GM23338 (cell line): ENCODE measurements at regions not wholly inside any gene's neighbourhood (a gene's known extent, or its start where the extent isn't known, plus 50 kb on each side); places are given as distances from the start of the nearest gene placed in this dataset.

Source experiments
- ATAC-seq: fragments of 200-7000 bp; cut with Tn5 transposase; 3 replicates; pipeline ENCODE4 v1.9.1; 2020
- DNase-seq: peaks from one replicate; pipeline ENCODE4 v3.0.0-alpha.2; 2015; ENCODE audit warnings: low spot score
- H2AFZ ChIP-seq: fragments of 200-600 bp; sonication (generic); 2 replicates; pipeline ENCODE4 v1.8.0; 2016; ENCODE audit warnings: antibody characterized with exemption, mild to moderate bottlenecking, moderate library complexity
- H3F3A ChIP-seq: fragments of 200-600 bp; sonication (generic); replicated peaks from 2 replicates; pipeline ENCODE4 v1.8.0; 2017; ENCODE audit warnings: antibody characterized with exemption, mixed run types, low read depth
- H3K27ac ChIP-seq: fragments of 200-600 bp; sonication (generic); 2 replicates; pipeline ENCODE4 v1.6.1; 2016; ENCODE audit warnings: low read depth
- H3K27me3 ChIP-seq: fragments of 200-600 bp; sonication (generic); 2 replicates; pipeline ENCODE4 v1.8.0; 2016; ENCODE audit warnings: mild to moderate bottlenecking, mixed run types, moderate library complexity; ENCODE audit not compliant: insufficient read depth
- H3K36me3 ChIP-seq: fragments of 200-600 bp; sonication (generic); 2 replicates; pipeline ENCODE4 v1.8.0; 2016; ENCODE audit warnings: mild to moderate bottlenecking; ENCODE audit not compliant: insufficient read depth
- H3K4me1 ChIP-seq: fragments of 200-600 bp; sonication (generic); 2 replicates; pipeline ENCODE4 v1.8.0; 2016; ENCODE audit warnings: mild to moderate bottlenecking, moderate library complexity; ENCODE audit not compliant: insufficient read depth
- H3K4me2 ChIP-seq: fragments of 200-600 bp; sonication (generic); 2 replicates; pipeline ENCODE4 v1.7.1; 2017; ENCODE audit warnings: mixed run types
- H3K4me3 ChIP-seq: fragments of 200-600 bp; sonication (generic); 2 replicates; pipeline ENCODE4 v1.6.1; 2016; ENCODE audit warnings: mixed run types
- H3K79me2 ChIP-seq: fragments of 200-600 bp; sonication (generic); replicated peaks from 2 replicates; pipeline ENCODE4 v1.8.0; 2017; ENCODE audit warnings: mild to moderate bottlenecking; ENCODE audit not compliant: insufficient read depth
- H3K9me2 ChIP-seq: fragments of 200-600 bp; sonication (generic); 2 replicates; pipeline ENCODE4 v1.8.0; 2017; ENCODE audit not compliant: insufficient read depth
- H4K20me1 ChIP-seq: fragments of 200-600 bp; sonication (generic); replicated peaks from 2 replicates; pipeline ENCODE4 v1.8.0; 2017; ENCODE audit warnings: mild to moderate bottlenecking; ENCODE audit not compliant: insufficient read depth
- H3K27ac Mint-ChIP-seq: 2 replicates; pipeline ENCODE4 v1.8.0; 2020; ENCODE audit warnings: inconsistent platforms, mild to moderate bottlenecking, moderate library complexity, mixed read lengths
- H3K27me3 Mint-ChIP-seq: 3 replicates; pipeline ENCODE4 v1.8.0; 2022; ENCODE audit warnings: low read depth, mild to moderate bottlenecking, moderate library complexity, mixed read lengths, inconsistent platforms; ENCODE audit not compliant: insufficient read depth, poor library complexity
- H3K36me3 Mint-ChIP-seq: 3 replicates; pipeline ENCODE4 v1.8.0; 2021; ENCODE audit warnings: low read depth, mild to moderate bottlenecking, inconsistent platforms, moderate library complexity, mixed read lengths
- H3K4me1 Mint-ChIP-seq: 3 replicates; pipeline ENCODE4 v1.8.0; 2020; ENCODE audit warnings: mild to moderate bottlenecking, inconsistent platforms, mixed read lengths
- H3K4me3 Mint-ChIP-seq: 3 replicates; pipeline ENCODE4 v1.8.0; 2021; ENCODE audit warnings: moderate library complexity, mild to moderate bottlenecking, inconsistent platforms, mixed read lengths
- H3K9me3 Mint-ChIP-seq: 3 replicates; pipeline ENCODE4 v1.8.0; 2020; ENCODE audit warnings: moderate library complexity, mild to moderate bottlenecking, inconsistent platforms, mixed read lengths
- CREB1 ChIP-seq: fragments of 250-450 bp; sonication (Bioruptor Pico); IDR thresholded peaks from 2 replicates; pipeline ENCODE4 v1.5.0; 2020; ENCODE audit warnings: low read depth, mild to moderate bottlenecking, moderate library complexity
- CTCF ChIP-seq, 2 experiments: fragments of 200-600 bp in 1 of 2; sonication (generic) in 1 of 2; conservative IDR thresholded peaks; 2 replicates each; pipeline versions ENCODE4 v1.5.1 to v1.6.1; 2016 to 2017; ENCODE audit warnings: antibody characterized with exemption in 2 of 2, low read depth in 2 of 2, mild to moderate bottlenecking in 2 of 2, moderate library complexity in 1 of 2
- EZH2 ChIP-seq: fragments of 200-600 bp; sonication (generic); IDR thresholded peaks from one replicate; pipeline ENCODE4 v1.8.0; 2017; ENCODE audit warnings: antibody characterized with exemption, mild to moderate bottlenecking, low read depth; ENCODE audit not compliant: unreplicated experiment
- POLR2AphosphoS5 ChIP-seq: IDR thresholded peaks from 2 replicates; pipeline ENCODE4 v1.6.1; 2016; ENCODE audit warnings: antibody characterized with exemption, low read depth
- TF ChIP-seq, protein P1 (sequence below): IDR thresholded peaks from 2 replicates; pipeline ENCODE4 v1.6.1; 2016; ENCODE audit warnings: antibody characterized with exemption

GRCh38 chr20:30593572-30593971 lies 663.9 kb upstream of the DEFB115 start:
- DNase-seq = peak; percentile 56

GRCh38 chr20:30594112-30594511 lies 663.4 kb upstream of the DEFB115 start:
- peaks cover 4% of the 10 kb centered on the region for H3K27me3 Mint-ChIP-seq

More at GRCh38 chr20:30593572-30593971, 663.9 kb upstream of the DEFB115 start:
- no peak for TF ChIP-seq CREB1 (CRISPR knock-in tag)
- peak in 1 of 2 experiments; percentile 68; a peak in 2 of 4 replicates for TF ChIP-seq CTCF (conservative IDR thresholded peaks at IDR 0.05; ENCODE audit: low read depth in 2 of 2)
- H3K9me2 ChIP-seq = peaks cover 3% of the 10 kb centered on the region; the same call in 1 of the 2 replicates
- no peak overlapping the region for H3K4me2 ChIP-seq
- no peaks in the 10 kb centered on the region for H3K36me3 ChIP-seq
- no peak overlapping the region for H3K27ac ChIP-seq
- H4K20me1 ChIP-seq = no peaks in the 10 kb centered on the region
- H3K79me2 ChIP-seq = no peaks in the 10 kb centered on the region
- H2AFZ ChIP-seq = no peak overlapping the region
- peak; percentile 70 for ATAC-seq
- H3K27me3 ChIP-seq = peaks cover 5% of the 10 kb centered on the region; the same call in 1 of the 2 replicates
- peaks cover 3% of the 10 kb centered on the region for H3K27me3 Mint-ChIP-seq
- no peaks in the 10 kb centered on the region for H3K4me1 Mint-ChIP-seq
- H3K9me3 Mint-ChIP-seq = peaks cover 7% of the 10 kb centered on the region; the same call in 2 of the 3 replicates
- H3K4me1 ChIP-seq = no peaks in the 10 kb centered on the region
- no peak overlapping the region for H3K27ac Mint-ChIP-seq
- H3F3A ChIP-seq = no peaks in the 10 kb centered on the region
- H3K4me3 Mint-ChIP-seq = no peak overlapping the region
- no peak overlapping the region for H3K4me3 ChIP-seq
- no peaks in the 10 kb centered on the region for H3K36me3 Mint-ChIP-seq

DNA sequence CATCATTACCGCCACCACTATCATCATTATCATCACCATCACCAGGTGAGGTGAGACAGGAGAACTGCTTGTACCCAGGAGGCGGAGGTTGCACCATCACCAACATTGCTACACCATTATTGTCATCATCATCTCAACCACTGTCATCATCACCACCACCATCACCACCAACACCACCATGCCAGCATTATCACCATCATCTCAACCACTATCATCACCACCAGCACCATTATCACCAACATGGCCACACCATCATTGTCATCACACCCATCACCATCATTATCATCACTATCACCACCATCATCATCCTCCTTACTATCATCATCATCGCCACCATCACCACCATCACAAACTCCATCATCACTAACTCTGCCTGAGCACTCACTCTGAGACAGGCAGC lies 661.8 kb upstream of the DEFB115 start:
- Mint-ChIP-seq H3K4me3 (no peak overlapping the region), H3K9me3 (peaks cover 7% of the 10 kb centered on the region; the same call in 2 of the 3 replicates), H3K27ac (no peak overlapping the region), H3K4me1 (no peaks in the 10 kb centered on the region), H3K36me3 (no peaks in the 10 kb centered on the region), H3K27me3 (peaks cover 5% of the 10 kb centered on the region)
- Histone ChIP-seq H3K36me3 (no peaks in the 10 kb centered on the region), H3K4me1 (no peaks in the 10 kb centered on the region), H3K4me2 (no peak overlapping the region), H3K4me3 (no peak overlapping the region), H4K20me1 (no peaks in the 10 kb centered on the region), H3F3A (no peaks in the 10 kb centered on the region), H3K27me3 (no peaks in the 10 kb centered on the region), H3K9me2 (peaks cover 3% of the 10 kb centered on the region; the same call in 1 of the 2 replicates), H2AFZ (no peak overlapping the region), H3K27ac (no peak overlapping the region), H3K79me2 (no peaks in the 10 kb centered on the region)
- ATAC-seq = no peak
- DNase-seq = no peak
- TF ChIP-seq EZH2 = no peak
- TF ChIP-seq, protein P1, sequence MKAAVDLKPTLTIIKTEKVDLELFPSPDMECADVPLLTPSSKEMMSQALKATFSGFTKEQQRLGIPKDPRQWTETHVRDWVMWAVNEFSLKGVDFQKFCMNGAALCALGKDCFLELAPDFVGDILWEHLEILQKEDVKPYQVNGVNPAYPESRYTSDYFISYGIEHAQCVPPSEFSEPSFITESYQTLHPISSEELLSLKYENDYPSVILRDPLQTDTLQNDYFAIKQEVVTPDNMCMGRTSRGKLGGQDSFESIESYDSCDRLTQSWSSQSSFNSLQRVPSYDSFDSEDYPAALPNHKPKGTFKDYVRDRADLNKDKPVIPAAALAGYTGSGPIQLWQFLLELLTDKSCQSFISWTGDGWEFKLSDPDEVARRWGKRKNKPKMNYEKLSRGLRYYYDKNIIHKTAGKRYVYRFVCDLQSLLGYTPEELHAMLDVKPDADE = no peak
- TF ChIP-seq CREB1 (CRISPR knock-in tag) = no peak
- no peak for TF ChIP-seq POLR2AphosphoS5

More at GRCh38 chr20:30594112-30594511, 663.4 kb upstream of the DEFB115 start:
- DNase-seq (peak; percentile 6), ATAC-seq (no peak)
- Histone ChIP-seq H3K27ac (no peak overlapping the region), H3K36me3 (no peaks in the 10 kb centered on the region), H4K20me1 (no peaks in the 10 kb centered on the region), H3K4me3 (no peak overlapping the region), H3K79me2 (no peaks in the 10 kb centered on the region), H3K4me1 (no peaks in the 10 kb centered on the region), H3K4me2 (no peak overlapping the region), H3K9me2 (peaks cover 3% of the 10 kb centered on the region; the same call in 1 of the 2 replicates), H3K27me3 (no peaks in the 10 kb centered on the region; the same call in 1 of the 2 replicates), H2AFZ (no peak overlapping the region), H3F3A (no peaks in the 10 kb centered on the region)
- Mint-ChIP-seq H3K4me3 (no peak overlapping the region), H3K36me3 (no peaks in the 10 kb centered on the region), H3K9me3 (peaks cover 7% of the 10 kb centered on the region; the same call in 2 of the 3 replicates), H3K27ac (no peak overlapping the region), H3K4me1 (no peaks in the 10 kb centered on the region)
- no peak for TF ChIP-seq POLR2AphosphoS5
- TF ChIP-seq, protein P1 = no peak
